Activated naive CD8-positive, alpha-beta T cell treated with anti-CD3 and anti-CD28 coated beads, Interleukin-2, amount 50 U/mL, for 24 hours (primary cell): ENCODE measurements at regions not wholly inside any gene's neighbourhood (a gene's known extent, or its start where the extent isn't known, plus 50 kb on each side); places are given as distances from the start of the nearest gene placed in this dataset.

Experiments used
- ATAC-seq: fragments of 150-1000 bp; cut with Tn5 transposase; one replicate; pipeline ENCODE4 v1.10.0; 2021
- DNase-seq: peaks from one replicate; pipeline ENCODE4 v3.0.0; 2021
- H3K27ac Mint-ChIP-seq: one replicate; pipeline ENCODE4 v1.8.0; 2021; ENCODE audit warnings: mild to moderate bottlenecking, mixed read lengths
- H3K27me3 Mint-ChIP-seq: one replicate; pipeline ENCODE4 v1.8.0; 2021; ENCODE audit warnings: mixed read lengths
- H3K36me3 Mint-ChIP-seq: one replicate; pipeline ENCODE4 v1.8.0; 2021; ENCODE audit warnings: low read depth, mixed read lengths
- H3K4me1 Mint-ChIP-seq: one replicate; pipeline ENCODE4 v1.8.0; 2021; ENCODE audit warnings: mixed read lengths
- H3K4me3 Mint-ChIP-seq: one replicate; pipeline ENCODE4 v1.8.0; 2021; ENCODE audit warnings: mild to moderate bottlenecking, moderate library complexity, mixed read lengths
- H3K9me3 Mint-ChIP-seq: one replicate; pipeline ENCODE4 v1.8.0; 2021; ENCODE audit warnings: mixed read lengths

DNA sequence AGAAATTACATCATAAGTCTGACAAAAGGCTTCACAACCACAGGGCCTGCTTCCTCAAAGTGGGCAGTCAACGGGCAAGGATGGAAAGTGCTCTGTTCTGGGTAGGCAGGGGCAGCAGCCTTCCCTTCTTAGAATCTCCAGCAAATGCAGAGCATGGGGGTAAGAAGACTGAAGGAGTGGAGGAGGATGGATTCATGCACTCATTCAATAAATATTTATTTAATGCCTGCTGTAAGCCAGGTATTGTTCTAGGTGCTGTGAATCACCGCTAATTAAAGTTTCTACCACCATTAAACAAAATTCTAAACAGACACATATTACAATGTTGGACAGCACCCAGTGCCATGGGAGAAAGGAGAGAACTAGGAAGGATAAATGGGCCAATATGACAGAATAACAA lies 195.6 kb downstream of the ELAVL2 start:
- no peak for ATAC-seq
- no peak for DNase-seq
- Mint-ChIP-seq H3K27ac (no peak overlapping the region), H3K4me1 (no peaks in the 10 kb centered on the region), H3K36me3 (no peaks in the 10 kb centered on the region), H3K9me3 (peaks cover 12% of the 10 kb centered on the region), H3K27me3 (no peaks in the 10 kb centered on the region), H3K4me3 (no peak overlapping the region)

DNA sequence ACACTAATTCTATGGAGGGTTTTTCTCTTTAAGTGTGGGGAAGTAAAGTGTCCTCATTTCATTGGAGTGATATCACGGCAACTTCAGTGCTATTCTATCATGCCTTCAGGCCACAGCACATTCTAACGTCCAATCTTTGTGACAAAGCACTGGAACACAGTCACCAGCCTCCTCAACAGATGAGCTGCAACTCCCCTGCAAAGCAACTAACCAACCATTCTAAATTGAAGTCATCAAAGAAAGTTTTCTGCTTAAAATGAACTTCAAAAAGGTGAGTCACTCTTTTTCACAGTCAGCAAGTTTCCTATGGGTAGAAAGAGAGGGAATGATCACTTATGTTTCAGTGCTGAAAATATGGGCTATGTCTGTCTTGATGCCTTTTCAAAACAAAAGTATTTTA lies 190.8 kb downstream of the ELAVL2 start:
- Mint-ChIP-seq H3K4me1 (no peaks in the 10 kb centered on the region), H3K27me3 (no peaks in the 10 kb centered on the region), H3K9me3 (peaks cover 6% of the 10 kb centered on the region), H3K4me3 (no peak overlapping the region), H3K36me3 (no peaks in the 10 kb centered on the region), H3K27ac (no peak overlapping the region)
- DNase-seq: no peak
- ATAC-seq: no peak

DNA sequence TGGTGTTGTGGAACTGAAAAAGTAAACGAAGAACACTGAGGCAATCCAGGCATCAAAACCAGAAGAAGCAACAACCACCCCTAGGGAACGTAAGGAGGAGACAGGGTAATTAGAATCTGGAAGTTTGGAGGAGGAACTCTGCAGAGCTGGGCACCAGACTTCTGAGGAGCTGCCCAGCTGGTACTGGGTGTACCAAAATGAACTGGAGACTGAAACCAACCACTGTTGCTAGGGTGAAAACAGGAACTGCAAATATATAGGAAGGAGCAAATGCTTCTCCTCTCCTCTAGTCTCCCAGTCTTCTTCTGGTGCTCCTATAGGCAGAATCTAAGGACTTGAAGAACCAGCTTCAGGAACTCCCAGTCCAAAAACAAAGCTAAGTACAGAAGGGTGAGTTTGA lies 189.8 kb downstream of the ELAVL2 start:
- DNase-seq (no peak), ATAC-seq (no peak)
- H3K9me3 Mint-ChIP-seq: peaks cover 6% of the 10 kb centered on the region
- H3K4me3 Mint-ChIP-seq: no peak overlapping the region
- H3K4me1 Mint-ChIP-seq: no peaks in the 10 kb centered on the region
- no peaks in the 10 kb centered on the region for H3K27me3 Mint-ChIP-seq
- no peaks in the 10 kb centered on the region for H3K36me3 Mint-ChIP-seq
- H3K27ac Mint-ChIP-seq: no peak overlapping the region

DNA sequence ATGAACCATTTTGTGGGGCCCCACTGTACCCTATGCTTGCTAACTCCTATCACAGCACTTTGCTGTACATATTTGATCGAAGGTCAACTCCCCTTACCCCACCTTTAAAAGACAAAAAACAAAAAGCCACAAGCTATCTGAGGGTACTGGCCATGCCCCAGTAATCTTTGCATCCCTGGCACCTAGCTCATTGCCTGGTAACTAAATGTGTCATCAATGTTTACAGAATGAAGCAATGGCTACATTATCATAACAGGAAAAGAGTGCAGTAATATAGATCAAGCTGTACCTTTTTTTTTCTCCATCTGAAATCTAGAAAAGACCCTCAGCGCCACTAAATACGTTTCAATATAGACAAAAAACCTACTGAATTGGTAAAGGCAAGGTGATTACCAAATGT lies 188.0 kb downstream of the ELAVL2 start:
- Mint-ChIP-seq H3K4me1 (no peaks in the 10 kb centered on the region), H3K36me3 (no peaks in the 10 kb centered on the region), H3K27ac (no peak overlapping the region), H3K27me3 (no peaks in the 10 kb centered on the region), H3K9me3 (peaks cover 9% of the 10 kb centered on the region), H3K4me3 (no peak overlapping the region)
- no peak for DNase-seq
- no peak for ATAC-seq

DNA sequence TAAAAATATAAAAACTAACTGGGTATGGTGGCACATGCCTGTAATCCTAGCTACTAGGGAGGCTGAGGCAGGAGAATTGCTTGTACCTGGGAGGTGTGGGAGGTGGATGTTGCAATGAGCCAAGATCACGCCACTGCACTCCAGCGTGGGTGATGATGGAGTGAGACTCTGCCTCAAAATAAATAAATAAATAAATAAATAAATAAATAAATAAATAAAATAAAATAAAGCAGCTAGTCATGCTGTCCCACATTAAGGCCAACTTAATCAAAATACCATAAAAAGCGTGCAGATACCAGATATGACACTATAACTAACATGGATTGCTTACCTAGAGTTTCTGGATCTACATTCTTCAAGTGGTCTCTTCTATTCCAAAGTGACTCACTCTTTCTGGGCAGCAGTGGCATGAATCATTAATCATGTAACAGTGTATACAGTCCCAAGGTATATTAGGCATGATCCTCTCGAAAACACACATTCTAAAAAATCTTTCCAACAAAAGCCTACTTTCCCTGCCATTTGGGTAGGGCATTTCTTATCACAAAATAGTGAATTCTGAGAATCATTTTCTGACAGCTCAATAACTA lies 187.1 kb downstream of the ELAVL2 start:
- no peak for ATAC-seq
- Mint-ChIP-seq H3K4me3 (no peak overlapping the region), H3K4me1 (no peaks in the 10 kb centered on the region), H3K27me3 (no peaks in the 10 kb centered on the region), H3K36me3 (no peaks in the 10 kb centered on the region), H3K27ac (no peak overlapping the region), H3K9me3 (peaks cover 9% of the 10 kb centered on the region)
- no peak for DNase-seq
